ENCODE measurements at regions not wholly inside any gene's neighbourhood (a gene's known extent, or its start where the extent isn't known, plus 50 kb on each side); places are given as distances from the start of the nearest gene placed in this dataset.

GRCh38 chr20:55714736-55715135 lies 290.6 kb downstream of the CBLN4 start:
- TF ChIP-seq CTCF (IDR thresholded peaks at IDR 0.05 in 8 of 11, conservative IDR thresholded peaks at IDR 0.05 in 3 of 11) (no peak), POLR2A (IDR thresholded peaks at IDR 0.05) (no peak)

All from spleen (tissue), 7 donors.